Hepatocyte (in vitro differentiated cells): ENCODE measurements at regions not wholly inside any gene's neighbourhood (a gene's known extent, or its start where the extent isn't known, plus 50 kb on each side); places are given as distances from the start of the nearest gene placed in this dataset.

ENCODE experiments used
- DNase-seq: peaks from one replicate; pipeline ENCODE4 v3.0.0-alpha.2; 2016; ENCODE audit warnings: low spot score
- H2AFZ ChIP-seq: fragments of 200-600 bp; sonication (generic); 2 replicates; pipeline ENCODE4 v1.6.0; 2016; ENCODE audit warnings: antibody characterized with exemption, mild to moderate bottlenecking
- H3K27ac ChIP-seq: fragments of 200-600 bp; sonication (generic); 2 replicates; pipeline ENCODE4 v1.5.1; 2016; ENCODE audit warnings: mild to moderate bottlenecking
- H3K27me3 ChIP-seq: fragments of 200-600 bp; sonication (generic); 2 replicates; pipeline ENCODE4 v1.6.1; 2016
- H3K36me3 ChIP-seq: fragments of 200-600 bp; sonication (generic); replicated peaks from 2 replicates; pipeline ENCODE4 v1.5.1; 2016; ENCODE audit warnings: low read depth; ENCODE audit not compliant: insufficient read depth
- H3K4me1 ChIP-seq: fragments of 200-600 bp; sonication (generic); 2 replicates; pipeline ENCODE4 v1.5.1; 2016; ENCODE audit warnings: mild to moderate bottlenecking, moderate library complexity; ENCODE audit not compliant: insufficient read depth
- H3K4me2 ChIP-seq: fragments of 200-600 bp; sonication (generic); 2 replicates; pipeline ENCODE4 v1.6.0; 2016
- H3K4me3 ChIP-seq: fragments of 200-600 bp; sonication (generic); 2 replicates; pipeline ENCODE4 v1.5.1; 2016; ENCODE audit warnings: mild to moderate bottlenecking
- H3K79me2 ChIP-seq: fragments of 200-600 bp; sonication (generic); 2 replicates; pipeline ENCODE4 v1.6.0; 2017; ENCODE audit warnings: mild to moderate bottlenecking
- H3K9me2 ChIP-seq: fragments of 200-600 bp; sonication (generic); replicated peaks from 2 replicates; pipeline ENCODE4 v1.6.0; 2017; ENCODE audit warnings: mild to moderate bottlenecking; ENCODE audit not compliant: insufficient read depth
- H3K9me3 ChIP-seq: fragments of 200-600 bp; sonication (generic); 2 replicates; pipeline ENCODE4 v1.5.1; 2016; ENCODE audit warnings: low read depth, mild to moderate bottlenecking
- H4K20me1 ChIP-seq: fragments of 200-600 bp; sonication (generic); 2 replicates; pipeline ENCODE4 v1.6.0; 2016; ENCODE audit warnings: mild to moderate bottlenecking; ENCODE audit not compliant: insufficient read depth, poor library complexity, severe bottlenecking
- EZH2 ChIP-seq: fragments of 200-600 bp; sonication (generic); IDR thresholded peaks from 2 replicates; pipeline ENCODE4 v1.6.1; 2016; ENCODE audit warnings: antibody characterized with exemption, mild to moderate bottlenecking, borderline replicate concordance
- EZH2phosphoT487 ChIP-seq: fragments of 200-600 bp; sonication (generic); IDR thresholded peaks from one replicate; pipeline ENCODE4 v1.6.1; 2018; ENCODE audit warnings: antibody characterized with exemption, mild to moderate bottlenecking, low read depth, moderate library complexity; ENCODE audit not compliant: unreplicated experiment, severe bottlenecking
- WGBS: methylation state at CpG from one replicate; pipeline ENCODE4 v1.1.6; 2016; ENCODE audit warnings: low lambda C conversion rate; ENCODE audit errors: missing lambda C conversion rate; 5-methylcytosine and 5-hydroxymethylcytosine counted together
- TF ChIP-seq, protein P1 (sequence below): fragments of 200-600 bp; sonication (generic); IDR thresholded peaks from 2 replicates; pipeline ENCODE4 v1.5.1; 2016; ENCODE audit warnings: antibody characterized with exemption, mild to moderate bottlenecking; ENCODE audit not compliant: poor library complexity

DNA sequence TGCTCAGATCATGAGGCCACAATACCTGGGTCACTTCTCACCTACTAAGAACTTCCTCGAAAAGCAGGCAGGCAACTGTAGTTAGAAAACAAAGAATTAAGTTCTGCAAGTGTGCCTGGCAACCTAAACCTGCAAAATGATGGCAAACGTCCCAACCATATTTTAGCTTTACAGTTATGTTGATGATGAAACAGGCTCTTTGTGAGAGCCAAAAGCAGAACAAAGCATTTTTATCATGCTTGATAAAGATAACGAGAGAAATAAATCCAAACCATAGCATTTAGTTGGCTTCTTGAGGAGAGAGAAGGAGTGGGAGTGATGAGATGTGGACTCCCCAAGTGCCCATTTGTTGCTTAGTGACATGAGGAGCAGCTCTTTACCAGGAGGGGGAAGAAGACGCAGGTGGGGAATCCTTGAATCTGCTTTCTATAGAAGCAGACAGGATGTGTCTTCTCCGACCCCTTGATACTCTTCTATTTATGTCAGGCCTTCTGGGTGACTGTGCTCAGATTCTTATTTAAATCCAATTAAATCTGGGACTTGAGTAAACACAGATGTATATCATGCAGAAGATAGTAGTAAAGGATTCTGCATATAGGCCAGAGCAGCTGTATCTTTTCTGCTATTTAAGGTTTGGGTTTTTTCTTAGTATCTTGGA, 221.2 kb downstream of the TMEM167A start:
- Histone ChIP-seq H3K4me3 (no peak overlapping the region), H3K4me2 (no peak overlapping the region), H3K36me3 (no peaks in the 10 kb centered on the region), H3K9me3 (no peaks in the 10 kb centered on the region), H3K27ac (no peak overlapping the region), H2AFZ (no peak overlapping the region), H3K4me1 (peaks cover 4% of the 10 kb centered on the region), H3K9me2 (no peaks in the 10 kb centered on the region), H3K27me3 (no peaks in the 10 kb centered on the region), H3K79me2 (no peaks in the 10 kb centered on the region), H4K20me1 (no peaks in the 10 kb centered on the region)
- TF ChIP-seq EZH2 (no peak), EZH2phosphoT487 (no peak)
- TF ChIP-seq, protein P1, sequence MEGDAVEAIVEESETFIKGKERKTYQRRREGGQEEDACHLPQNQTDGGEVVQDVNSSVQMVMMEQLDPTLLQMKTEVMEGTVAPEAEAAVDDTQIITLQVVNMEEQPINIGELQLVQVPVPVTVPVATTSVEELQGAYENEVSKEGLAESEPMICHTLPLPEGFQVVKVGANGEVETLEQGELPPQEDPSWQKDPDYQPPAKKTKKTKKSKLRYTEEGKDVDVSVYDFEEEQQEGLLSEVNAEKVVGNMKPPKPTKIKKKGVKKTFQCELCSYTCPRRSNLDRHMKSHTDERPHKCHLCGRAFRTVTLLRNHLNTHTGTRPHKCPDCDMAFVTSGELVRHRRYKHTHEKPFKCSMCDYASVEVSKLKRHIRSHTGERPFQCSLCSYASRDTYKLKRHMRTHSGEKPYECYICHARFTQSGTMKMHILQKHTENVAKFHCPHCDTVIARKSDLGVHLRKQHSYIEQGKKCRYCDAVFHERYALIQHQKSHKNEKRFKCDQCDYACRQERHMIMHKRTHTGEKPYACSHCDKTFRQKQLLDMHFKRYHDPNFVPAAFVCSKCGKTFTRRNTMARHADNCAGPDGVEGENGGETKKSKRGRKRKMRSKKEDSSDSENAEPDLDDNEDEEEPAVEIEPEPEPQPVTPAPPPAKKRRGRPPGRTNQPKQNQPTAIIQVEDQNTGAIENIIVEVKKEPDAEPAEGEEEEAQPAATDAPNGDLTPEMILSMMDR: no peak
- 75% methylated on average over 5 of the region's 5 CpGs for WGBS
- DNase-seq: no peak

DNA sequence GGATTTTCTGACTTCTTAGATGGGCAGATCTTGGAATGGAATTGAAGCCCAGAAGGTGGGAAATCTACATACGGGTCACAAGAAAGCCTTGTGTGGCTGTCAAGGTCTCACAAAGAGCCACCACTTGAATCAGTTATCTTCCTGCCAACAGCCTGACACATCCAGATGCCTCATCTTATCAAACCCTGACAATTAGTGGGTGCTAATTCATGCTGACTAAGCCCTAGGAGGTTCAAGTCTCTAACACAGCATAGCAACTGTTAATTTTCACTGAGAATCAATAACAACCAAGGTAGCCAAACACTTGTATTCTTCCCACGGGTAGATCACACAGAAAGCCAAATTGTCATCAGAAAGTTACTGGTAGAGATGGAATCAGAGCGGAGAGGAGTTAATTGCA, 222.2 kb downstream of the TMEM167A start:
- no peaks in the 10 kb centered on the region for H3K79me2 ChIP-seq
- no peak for TF ChIP-seq EZH2phosphoT487
- TF ChIP-seq, protein P1: no peak
- no peak for TF ChIP-seq EZH2
- H2AFZ ChIP-seq: no peak overlapping the region
- DNase-seq: no peak
- H3K36me3 ChIP-seq: no peaks in the 10 kb centered on the region
- peaks cover 11% of the 10 kb centered on the region for H3K4me1 ChIP-seq
- H3K9me3 ChIP-seq: no peaks in the 10 kb centered on the region
- H3K4me3 ChIP-seq: no peak overlapping the region
- H3K27ac ChIP-seq: no peak overlapping the region
- no peaks in the 10 kb centered on the region for H4K20me1 ChIP-seq
- WGBS: 79% methylated on average over 3 of the region's 3 CpGs
- H3K9me2 ChIP-seq: no peaks in the 10 kb centered on the region
- no peak overlapping the region for H3K4me2 ChIP-seq
- H3K27me3 ChIP-seq: no peaks in the 10 kb centered on the region

DNA sequence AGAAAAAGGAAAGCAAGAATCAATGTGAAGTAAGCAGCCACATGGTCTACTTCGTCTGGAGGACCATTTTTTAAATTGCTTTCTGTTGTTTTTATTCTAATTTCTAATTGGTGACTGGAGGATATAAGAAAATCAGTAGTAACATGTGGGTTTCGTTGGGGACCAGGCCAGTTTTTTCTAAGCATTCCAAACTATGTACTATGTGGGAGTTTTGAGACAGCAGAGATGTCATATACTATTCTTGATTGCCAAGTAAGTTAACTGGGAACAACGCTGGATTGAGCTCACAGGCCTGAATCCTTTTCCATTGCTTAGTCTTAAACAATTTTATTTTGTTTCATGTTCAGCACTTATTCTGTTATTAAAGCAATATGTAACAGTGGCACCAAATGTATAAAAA, 225.7 kb downstream of the TMEM167A start:
- TF ChIP-seq EZH2 (no peak), EZH2phosphoT487 (no peak)
- TF ChIP-seq, protein P1: no peak
- no peak overlapping the region for H3K27ac ChIP-seq
- DNase-seq: no peak
- H3K4me1 ChIP-seq: peaks cover 7% of the 10 kb centered on the region
- no peak overlapping the region for H2AFZ ChIP-seq
- H3K9me2 ChIP-seq: no peaks in the 10 kb centered on the region
- H3K27me3 ChIP-seq: no peaks in the 10 kb centered on the region
- H3K4me3 ChIP-seq: no peak overlapping the region
- no peaks in the 10 kb centered on the region for H3K79me2 ChIP-seq
- no peak overlapping the region for H3K4me2 ChIP-seq
- no peaks in the 10 kb centered on the region for H4K20me1 ChIP-seq
- H3K36me3 ChIP-seq: no peaks in the 10 kb centered on the region
- WGBS: 83% methylated on average over 3 of the region's 3 CpGs
- H3K9me3 ChIP-seq: no peaks in the 10 kb centered on the region

DNA sequence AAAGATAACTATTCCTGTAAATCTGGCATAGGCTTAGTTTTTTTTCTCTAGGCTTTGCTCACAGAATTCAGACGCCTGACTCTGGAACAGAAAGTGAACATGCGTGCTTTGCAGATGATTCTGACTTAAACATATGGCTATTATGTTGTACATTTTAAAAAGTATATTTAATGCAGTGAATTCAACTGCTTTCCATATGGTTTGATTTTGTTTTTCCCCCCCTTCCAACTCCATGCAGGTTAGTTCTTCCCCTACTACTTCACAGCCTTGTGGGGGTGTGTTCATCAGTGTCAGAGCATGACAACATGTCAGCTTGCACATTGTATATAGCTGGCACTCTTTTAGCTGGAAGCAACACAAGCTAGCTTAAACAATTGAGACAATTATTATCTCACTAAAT, 226.8 kb downstream of the TMEM167A start:
- no peak overlapping the region for H2AFZ ChIP-seq
- H3K36me3 ChIP-seq: no peaks in the 10 kb centered on the region
- 65% methylated on average over 2 of the region's 2 CpGs for WGBS
- TF ChIP-seq, protein P1: no peak
- TF ChIP-seq EZH2phosphoT487: no peak
- TF ChIP-seq EZH2: no peak
- H3K4me3 ChIP-seq: no peak overlapping the region
- peak overlapping the region; percentile 18 for H3K4me2 ChIP-seq
- H3K9me2 ChIP-seq: no peaks in the 10 kb centered on the region
- no peaks in the 10 kb centered on the region for H3K79me2 ChIP-seq
- no peaks in the 10 kb centered on the region for H3K27me3 ChIP-seq
- peaks cover 7% of the 10 kb centered on the region for H3K4me1 ChIP-seq
- no peak for DNase-seq
- H3K27ac ChIP-seq: no peak overlapping the region
- no peaks in the 10 kb centered on the region for H4K20me1 ChIP-seq
- H3K9me3 ChIP-seq: no peaks in the 10 kb centered on the region
